Panc1 (cell line): ENCODE measurements at regions not wholly inside any gene's neighbourhood (a gene's known extent, or its start where the extent isn't known, plus 50 kb on each side); places are given as distances from the start of the nearest gene placed in this dataset.

ENCODE experiments used
- POLR2AphosphoS5 ChIP-seq: IDR thresholded peaks from 2 replicates; pipeline ENCODE4 v1.6.1; 2012; ENCODE audit warnings: mild to moderate bottlenecking, low read depth, low read length, moderate library complexity
- SIN3A ChIP-seq: IDR thresholded peaks from 2 replicates; pipeline ENCODE4 v1.6.1; 2012; ENCODE audit warnings: low read depth, mild to moderate bottlenecking, low read length, moderate library complexity, borderline replicate concordance; ENCODE audit not compliant: insufficient read depth
- TF ChIP-seq, protein P1 (sequence below): fragments of 450-650 bp; IDR thresholded peaks from 2 replicates; pipeline ENCODE4 v1.5.1; 2017; ENCODE audit warnings: mild to moderate bottlenecking

DNA sequence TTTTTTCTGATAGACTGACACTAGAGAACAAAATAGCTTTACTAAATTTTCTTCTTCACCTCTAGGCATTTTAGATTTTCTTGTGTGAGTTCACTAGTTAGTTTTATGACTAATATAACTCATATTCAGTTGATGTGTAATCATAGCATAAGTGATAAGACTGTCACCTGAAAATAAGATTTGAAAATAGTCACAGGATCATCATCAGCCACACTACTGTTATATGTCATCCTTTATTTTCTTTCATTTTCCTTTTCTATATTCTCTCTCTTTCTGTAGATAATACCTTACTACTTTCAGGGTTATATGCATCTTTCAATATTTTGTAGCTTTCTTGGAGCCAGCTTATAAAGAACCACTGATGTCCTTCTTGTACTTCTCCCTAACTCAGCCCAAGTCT is 292.6 kb downstream of the TDRD3 start:
- TF ChIP-seq, protein P1, sequence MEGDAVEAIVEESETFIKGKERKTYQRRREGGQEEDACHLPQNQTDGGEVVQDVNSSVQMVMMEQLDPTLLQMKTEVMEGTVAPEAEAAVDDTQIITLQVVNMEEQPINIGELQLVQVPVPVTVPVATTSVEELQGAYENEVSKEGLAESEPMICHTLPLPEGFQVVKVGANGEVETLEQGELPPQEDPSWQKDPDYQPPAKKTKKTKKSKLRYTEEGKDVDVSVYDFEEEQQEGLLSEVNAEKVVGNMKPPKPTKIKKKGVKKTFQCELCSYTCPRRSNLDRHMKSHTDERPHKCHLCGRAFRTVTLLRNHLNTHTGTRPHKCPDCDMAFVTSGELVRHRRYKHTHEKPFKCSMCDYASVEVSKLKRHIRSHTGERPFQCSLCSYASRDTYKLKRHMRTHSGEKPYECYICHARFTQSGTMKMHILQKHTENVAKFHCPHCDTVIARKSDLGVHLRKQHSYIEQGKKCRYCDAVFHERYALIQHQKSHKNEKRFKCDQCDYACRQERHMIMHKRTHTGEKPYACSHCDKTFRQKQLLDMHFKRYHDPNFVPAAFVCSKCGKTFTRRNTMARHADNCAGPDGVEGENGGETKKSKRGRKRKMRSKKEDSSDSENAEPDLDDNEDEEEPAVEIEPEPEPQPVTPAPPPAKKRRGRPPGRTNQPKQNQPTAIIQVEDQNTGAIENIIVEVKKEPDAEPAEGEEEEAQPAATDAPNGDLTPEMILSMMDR: no peak
- TF ChIP-seq POLR2AphosphoS5 (no peak), SIN3A (no peak)
